HG02943 (cell line): ENCODE measurements at regions not wholly inside any gene's neighbourhood (a gene's known extent, or its start where the extent isn't known, plus 50 kb on each side); places are given as distances from the start of the nearest gene placed in this dataset.
"Not testable (repeated sequence)": the region's sequence is repeated elsewhere in the genome, so short reads cannot be mapped to it uniquely, and the experiment has no call there.

Experiments used
- ATAC-seq: cut with Tn5 transposase; IDR thresholded peaks from one replicate; pipeline ENCODE4 v1.9.1; 2021; ENCODE audit warnings: mild to moderate bottlenecking, low read depth, moderate library complexity; ENCODE audit not compliant: unreplicated experiment

DNA sequence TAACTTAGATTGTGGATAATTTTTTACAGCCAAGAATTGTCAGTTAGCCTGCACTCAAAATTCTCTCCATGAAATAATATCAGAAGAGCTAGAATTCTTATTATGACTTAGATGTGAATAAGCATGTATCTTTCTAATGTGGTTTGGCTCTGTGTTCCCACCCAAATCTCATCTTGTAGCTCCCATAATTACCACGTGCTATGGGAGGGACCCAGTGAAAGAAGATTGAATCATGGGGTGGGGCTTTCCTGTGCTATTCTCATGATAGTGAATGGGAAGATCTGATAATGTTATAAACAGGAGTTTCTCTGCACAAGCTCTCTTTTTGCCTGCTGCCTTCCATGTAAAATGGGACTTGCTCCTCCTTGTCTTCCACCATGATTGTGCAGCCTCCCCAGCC lies 176.8 kb downstream of the MAT2B start:
- no peak for ATAC-seq

- ATAC-seq = no peak
Measured at GRCh38 chr5:163687414-163687813, 182.0 kb downstream of the MAT2B start.

DNA sequence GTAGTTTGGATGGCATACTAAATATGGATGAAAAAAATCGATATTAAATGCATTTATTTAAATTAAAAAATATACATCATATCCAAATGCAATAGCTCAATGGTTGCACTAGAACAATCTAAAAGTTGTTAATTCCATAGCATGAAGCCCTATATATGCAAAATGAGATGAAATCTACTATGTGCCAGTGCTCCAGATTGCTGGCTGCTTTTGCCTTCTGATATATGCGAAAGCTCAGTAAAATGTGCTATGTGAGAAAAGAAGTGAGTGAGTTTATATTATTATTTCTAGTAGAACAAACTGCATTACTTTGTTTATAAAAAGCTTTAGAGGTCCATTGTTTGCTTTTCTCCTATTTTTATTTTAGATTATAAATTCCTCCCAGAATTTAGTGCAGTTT lies 186.7 kb downstream of the MAT2B start:
- ATAC-seq = no peak

- peak; percentile 90 for ATAC-seq
Measured at GRCh38 chr5:163695830-163696578, 190.6 kb downstream of the MAT2B start.

GRCh38 chr5:163696579-163696887 lies 191.1 kb downstream of the MAT2B start:
- no peak for ATAC-seq

- no peak for ATAC-seq
Measured at GRCh38 chr5:163706053-163706771, 200.8 kb downstream of the MAT2B start.

GRCh38 chr5:163712011-163712410 lies 206.6 kb downstream of the MAT2B start:
- ATAC-seq = no peak

DNA sequence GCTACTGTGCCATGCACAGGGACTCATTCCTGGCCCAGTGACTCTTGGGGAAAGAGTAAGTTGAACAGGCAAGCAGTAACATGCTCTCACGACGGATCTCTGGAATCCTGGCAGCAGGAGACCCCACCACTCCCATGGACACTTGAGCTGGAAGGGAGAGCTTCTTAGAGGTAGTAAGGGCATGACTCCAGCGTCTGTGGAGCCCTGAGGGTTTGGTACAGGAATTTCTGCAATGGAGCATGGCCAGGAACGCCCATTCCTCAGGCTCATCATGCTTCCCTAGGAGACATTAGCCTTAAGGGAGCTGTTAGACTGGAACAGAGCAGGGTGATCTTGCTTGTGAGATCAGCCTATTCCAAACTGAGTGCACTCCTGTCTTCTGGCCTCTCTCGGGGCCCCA lies 212.9 kb downstream of the MAT2B start:
- ATAC-seq = no peak

DNA sequence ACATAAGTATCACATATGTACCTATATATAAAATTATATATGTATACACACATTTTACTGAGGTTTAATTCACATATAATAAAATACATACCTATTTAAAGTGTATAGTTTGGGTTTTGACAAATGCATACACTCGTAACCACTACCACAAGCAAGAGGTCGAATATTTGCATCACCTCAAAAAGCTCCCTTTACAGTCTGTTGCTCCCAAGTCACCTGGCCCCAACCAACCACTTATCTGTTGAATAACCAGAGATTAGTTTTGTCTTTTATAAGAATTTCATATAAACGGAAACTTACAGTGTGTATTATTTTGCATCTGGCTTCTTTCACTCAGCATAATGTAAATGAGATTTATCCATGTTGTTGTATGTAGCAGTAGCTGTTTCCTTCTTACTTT lies 218.9 kb downstream of the MAT2B start:
- ATAC-seq = no peak

DNA sequence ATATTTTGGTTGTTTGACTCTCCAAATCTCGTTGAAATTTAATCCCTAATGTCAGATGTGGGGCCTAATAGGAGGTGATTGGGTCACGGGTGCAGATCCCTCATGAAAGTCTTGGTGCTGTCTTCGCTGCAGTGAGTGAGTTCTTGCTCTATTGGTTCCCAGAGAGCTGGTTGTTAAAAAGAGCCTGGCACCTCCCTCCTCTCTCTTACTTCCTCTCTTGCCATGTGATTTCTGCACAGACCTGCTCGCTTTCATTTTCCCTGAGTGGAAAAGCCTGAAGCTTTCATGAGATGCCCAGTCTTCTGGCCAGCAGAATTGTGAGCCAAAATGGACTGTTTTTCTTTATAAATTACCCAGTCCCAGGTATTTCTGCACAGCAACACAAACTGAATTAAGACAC lies 221.6 kb downstream of the MAT2B start:
- peak; percentile 79 for ATAC-seq

DNA sequence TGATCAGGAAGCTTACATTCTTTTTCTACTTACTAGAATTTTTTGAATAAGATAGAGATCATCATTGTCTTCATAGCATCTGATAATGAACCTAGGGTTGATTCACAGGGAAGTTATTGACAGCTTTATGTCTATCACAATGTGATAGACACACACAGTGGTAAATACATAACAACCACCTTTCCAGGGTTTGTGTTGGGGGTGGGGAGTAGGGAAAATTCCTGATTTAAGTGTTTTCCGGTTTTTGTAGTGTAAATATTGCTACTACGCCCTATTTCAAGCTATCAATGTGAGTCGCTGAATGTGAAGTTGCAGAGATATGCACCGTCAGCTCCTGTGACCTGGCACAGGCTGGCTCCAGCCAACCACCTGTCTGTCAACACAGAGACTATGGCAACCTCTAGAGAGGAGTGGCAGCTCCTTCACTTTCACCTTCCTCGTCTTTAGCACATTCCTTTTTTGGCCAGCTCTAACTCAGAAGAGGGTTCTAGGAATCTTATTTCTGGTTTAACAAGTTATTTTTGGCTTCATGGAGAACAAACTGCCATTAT lies 224.9 kb downstream of the MAT2B start:
- ATAC-seq = no peak

GRCh38 chr5:163731256-163731655 lies 225.8 kb downstream of the MAT2B start:
- ATAC-seq = no peak

DNA sequence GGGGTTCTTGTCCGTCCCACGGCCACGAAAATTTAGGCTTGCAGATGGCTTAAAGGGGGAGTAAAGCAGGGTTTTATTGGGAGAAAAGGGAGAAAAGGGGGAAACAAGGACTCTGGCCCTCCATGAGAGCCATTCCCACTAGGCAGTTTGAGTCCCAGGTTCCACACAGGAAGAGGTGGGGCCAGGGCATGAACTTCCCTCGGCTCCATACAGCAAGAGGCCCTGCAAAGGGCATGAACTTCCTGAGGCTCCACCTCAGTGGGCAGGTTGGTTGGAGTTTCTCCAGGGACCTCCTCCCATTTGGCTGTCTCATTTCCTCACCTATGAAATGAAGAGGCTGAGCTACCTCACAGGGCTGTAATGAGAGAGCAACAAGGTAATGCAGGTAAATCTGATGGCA lies 229.7 kb downstream of the MAT2B start:
- ATAC-seq = no peak

- no peak for ATAC-seq
Measured at GRCh38 chr5:163747586-163747985, 242.2 kb downstream of the MAT2B start.

GRCh38 chr5:163748934-163749333 lies 243.5 kb downstream of the MAT2B start:
- no peak for ATAC-seq

GRCh38 chr5:163750415-163750814 lies 245.0 kb downstream of the MAT2B start:
- not testable (repeated sequence) for ATAC-seq

DNA sequence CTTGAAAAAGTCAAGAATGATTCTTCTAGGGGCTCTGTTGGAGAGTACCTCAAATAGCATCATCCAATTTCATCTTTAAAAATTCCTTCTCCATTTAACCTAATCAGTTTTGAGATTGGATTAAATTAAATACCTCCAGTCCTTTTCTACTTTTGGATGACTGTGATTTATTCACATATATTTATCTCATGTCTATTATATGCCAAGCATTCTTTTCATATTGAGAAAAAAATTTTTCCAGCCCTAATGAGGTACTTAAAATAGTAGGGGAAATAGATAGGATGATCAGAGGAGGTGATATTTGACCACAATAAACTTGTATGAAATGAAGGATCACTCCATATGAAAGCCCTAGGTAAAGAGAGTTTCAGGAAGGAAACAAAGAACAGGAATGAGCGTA lies 250.1 kb downstream of the MAT2B start:
- ATAC-seq = no peak

- ATAC-seq = no peak
Measured at GRCh38 chr5:163756170-163756569, 250.8 kb downstream of the MAT2B start.

DNA sequence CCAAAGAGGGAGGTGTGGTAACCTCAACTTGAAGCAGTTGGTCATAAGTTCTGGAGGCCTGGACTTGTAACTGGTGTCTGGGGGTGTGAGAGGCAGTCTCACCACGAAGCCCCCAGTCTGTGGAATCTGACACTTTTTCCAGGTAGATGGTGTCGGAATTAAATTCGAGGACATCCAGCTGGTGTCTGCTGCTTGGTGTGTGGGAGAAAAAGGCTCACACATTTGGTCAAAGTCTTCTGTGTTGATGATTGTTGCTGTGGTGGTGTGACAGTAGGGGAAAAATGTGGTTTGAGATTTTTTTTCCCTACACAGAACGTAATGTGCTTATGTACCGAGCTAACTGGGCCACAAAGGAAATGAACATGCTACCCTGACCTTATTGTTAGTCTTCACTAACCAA lies 251.9 kb downstream of the MAT2B start:
- no peak for ATAC-seq

GRCh38 chr5:163758283-163758711 lies 252.9 kb downstream of the MAT2B start:
- ATAC-seq = no peak

DNA sequence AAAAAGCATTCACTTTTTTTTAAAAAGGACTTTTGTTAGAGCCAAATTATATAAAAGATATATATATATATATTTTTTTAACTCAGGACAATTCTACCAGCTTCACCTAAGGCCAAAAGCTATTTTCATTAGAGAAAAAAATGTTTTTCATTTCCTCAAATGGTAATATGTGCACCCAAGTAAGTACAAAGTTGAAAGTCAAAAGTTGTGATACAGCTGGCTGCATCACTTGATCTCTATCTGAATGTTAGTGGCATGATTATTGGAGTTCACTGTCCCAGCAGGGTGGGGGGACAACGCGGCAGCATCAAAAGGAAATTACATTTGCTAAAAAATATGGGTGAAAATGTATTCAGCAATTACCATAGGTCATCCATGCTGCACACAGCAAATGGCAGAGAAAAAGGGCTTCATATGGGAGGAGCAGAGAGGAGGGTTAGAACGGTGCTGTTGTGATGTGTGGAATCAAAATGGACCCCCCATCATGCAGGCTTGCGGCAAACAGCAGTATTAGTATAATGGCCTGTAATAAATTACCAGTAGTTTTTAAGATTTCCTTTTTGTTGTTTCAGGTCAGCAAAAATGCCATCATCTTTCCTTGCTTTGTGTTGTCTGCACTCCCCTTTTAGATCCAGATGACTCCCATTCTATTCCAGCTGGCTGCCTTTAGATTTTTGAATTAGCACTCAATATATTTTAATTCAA lies 253.7 kb downstream of the MAT2B start:
- no peak for ATAC-seq
